Osteocyte (in vitro differentiated cells): ENCODE measurements at regions not wholly inside any gene's neighbourhood (a gene's known extent, or its start where the extent isn't known, plus 50 kb on each side); places are given as distances from the start of the nearest gene placed in this dataset.

Experiments used
- DNase-seq: peaks from one replicate; pipeline ENCODE4 v3.0.0; 2021; ENCODE audit warnings: mixed read lengths; ENCODE audit not compliant: unreplicated experiment; ENCODE audit errors: extremely low spot score
- H3K27ac Mint-ChIP-seq: one replicate; pipeline ENCODE4 v1.8.0; 2021; ENCODE audit warnings: mild to moderate bottlenecking, mixed read lengths; ENCODE audit not compliant: unreplicated experiment
- H3K27me3 Mint-ChIP-seq: one replicate; pipeline ENCODE4 v1.8.0; 2021; ENCODE audit warnings: mixed read lengths; ENCODE audit not compliant: unreplicated experiment
- H3K36me3 Mint-ChIP-seq: one replicate; pipeline ENCODE4 v1.8.0; 2021; ENCODE audit warnings: mixed read lengths; ENCODE audit not compliant: unreplicated experiment
- H3K4me1 Mint-ChIP-seq: one replicate; pipeline ENCODE4 v1.8.0; 2021; ENCODE audit warnings: mixed read lengths; ENCODE audit not compliant: unreplicated experiment
- H3K4me3 Mint-ChIP-seq: one replicate; pipeline ENCODE4 v1.8.0; 2021; ENCODE audit warnings: mild to moderate bottlenecking, moderate library complexity, mixed read lengths; ENCODE audit not compliant: unreplicated experiment
- H3K9me3 Mint-ChIP-seq: one replicate; pipeline ENCODE4 v1.8.0; 2021; ENCODE audit warnings: mixed read lengths; ENCODE audit not compliant: unreplicated experiment
- TF ChIP-seq, protein P1 (sequence below): fragments of 200-600 bp; sonication (generic); IDR thresholded peaks from 2 replicates; pipeline ENCODE4 v1.5.0; 2021; ENCODE audit warnings: antibody characterized with exemption, mild to moderate bottlenecking, moderate library complexity

DNA sequence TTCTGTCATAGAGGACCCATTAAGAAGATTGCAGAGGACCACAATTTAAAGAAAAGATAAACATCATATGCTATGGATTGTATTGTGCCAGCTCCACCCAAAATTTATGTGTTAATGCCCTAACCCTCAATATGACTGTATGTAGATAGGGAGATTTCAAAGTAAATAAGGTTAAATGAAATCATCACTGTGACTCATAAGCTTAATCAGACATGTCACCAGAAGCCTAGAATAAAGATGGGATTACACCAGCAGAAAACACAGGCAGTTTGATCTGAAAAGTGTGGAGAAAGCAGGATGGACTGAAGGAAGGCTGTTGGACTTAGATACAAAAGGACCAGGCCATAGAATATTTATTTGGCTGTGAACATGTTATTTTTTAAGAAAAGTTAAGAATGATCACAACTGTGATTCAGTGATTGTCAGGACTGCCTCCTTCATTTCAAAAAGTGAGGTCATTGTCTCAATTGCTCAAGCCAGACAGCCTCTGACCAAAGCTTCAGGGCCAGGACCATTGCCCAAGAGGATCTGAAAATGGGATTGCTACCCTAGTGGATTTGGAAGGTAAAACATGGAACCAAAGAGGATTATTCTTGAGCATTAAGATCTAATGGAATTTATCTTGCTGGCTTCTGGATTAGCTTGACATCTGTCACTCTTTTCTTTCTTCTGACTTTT is 270.8 kb upstream of the POM121L12 start:
- Mint-ChIP-seq H3K4me3 (no peak overlapping the region), H3K27me3 (no peaks in the 10 kb centered on the region), H3K9me3 (peaks cover 17% of the 10 kb centered on the region), H3K4me1 (no peaks in the 10 kb centered on the region), H3K27ac (no peak overlapping the region), H3K36me3 (no peaks in the 10 kb centered on the region)
- TF ChIP-seq, protein P1, sequence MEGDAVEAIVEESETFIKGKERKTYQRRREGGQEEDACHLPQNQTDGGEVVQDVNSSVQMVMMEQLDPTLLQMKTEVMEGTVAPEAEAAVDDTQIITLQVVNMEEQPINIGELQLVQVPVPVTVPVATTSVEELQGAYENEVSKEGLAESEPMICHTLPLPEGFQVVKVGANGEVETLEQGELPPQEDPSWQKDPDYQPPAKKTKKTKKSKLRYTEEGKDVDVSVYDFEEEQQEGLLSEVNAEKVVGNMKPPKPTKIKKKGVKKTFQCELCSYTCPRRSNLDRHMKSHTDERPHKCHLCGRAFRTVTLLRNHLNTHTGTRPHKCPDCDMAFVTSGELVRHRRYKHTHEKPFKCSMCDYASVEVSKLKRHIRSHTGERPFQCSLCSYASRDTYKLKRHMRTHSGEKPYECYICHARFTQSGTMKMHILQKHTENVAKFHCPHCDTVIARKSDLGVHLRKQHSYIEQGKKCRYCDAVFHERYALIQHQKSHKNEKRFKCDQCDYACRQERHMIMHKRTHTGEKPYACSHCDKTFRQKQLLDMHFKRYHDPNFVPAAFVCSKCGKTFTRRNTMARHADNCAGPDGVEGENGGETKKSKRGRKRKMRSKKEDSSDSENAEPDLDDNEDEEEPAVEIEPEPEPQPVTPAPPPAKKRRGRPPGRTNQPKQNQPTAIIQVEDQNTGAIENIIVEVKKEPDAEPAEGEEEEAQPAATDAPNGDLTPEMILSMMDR, result no peak
- DNase-seq, result no peak

DNA sequence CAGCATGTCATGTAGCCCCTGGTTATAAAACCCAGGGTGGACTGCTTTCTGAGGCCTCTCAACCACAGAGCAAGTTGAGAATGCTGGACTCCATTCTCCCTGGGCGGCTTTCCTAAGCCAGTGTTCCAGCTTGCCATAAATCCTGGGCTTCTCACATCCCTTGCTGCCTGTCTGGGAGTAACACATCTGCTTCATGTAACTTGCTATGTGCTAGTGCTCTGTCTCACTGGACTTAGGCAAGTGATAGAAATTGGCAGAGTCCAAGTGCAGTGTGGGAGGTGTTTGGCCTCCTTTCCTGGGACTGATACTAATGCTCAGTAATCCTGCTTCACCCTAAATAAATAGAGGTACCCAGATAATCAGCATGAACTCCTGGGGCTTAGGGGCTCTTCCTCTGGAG is 277.1 kb upstream of the POM121L12 start:
- H3K9me3 Mint-ChIP-seq, result peaks cover 9% of the 10 kb centered on the region
- H3K27ac Mint-ChIP-seq, result no peak overlapping the region
- H3K4me1 Mint-ChIP-seq, result no peaks in the 10 kb centered on the region
- DNase-seq, result no peak
- no peaks in the 10 kb centered on the region for H3K36me3 Mint-ChIP-seq
- H3K27me3 Mint-ChIP-seq, result no peaks in the 10 kb centered on the region
- TF ChIP-seq, protein P1, result no peak
- H3K4me3 Mint-ChIP-seq, result no peak overlapping the region

DNA sequence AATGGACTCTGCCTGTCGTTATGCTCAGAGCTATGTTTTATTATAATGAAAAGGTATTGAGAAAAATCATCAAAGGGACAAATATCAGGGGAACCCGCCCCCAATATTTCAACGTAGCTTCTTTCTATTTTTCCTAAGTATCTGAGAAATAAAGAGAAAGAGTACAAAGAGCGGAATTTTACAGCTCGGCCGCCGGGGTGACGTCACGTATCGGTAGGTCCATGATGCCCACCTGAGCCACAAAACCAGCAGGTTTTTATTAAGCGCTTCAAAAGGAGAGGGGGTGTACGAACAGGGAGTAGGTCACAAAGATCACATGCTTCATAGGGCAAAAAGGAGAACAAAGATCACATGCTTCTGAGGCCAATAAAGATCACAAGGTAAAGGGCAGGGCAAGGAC is 281.6 kb upstream of the POM121L12 start:
- DNase-seq, result no peak
- TF ChIP-seq, protein P1, result no peak
- no peaks in the 10 kb centered on the region for H3K27me3 Mint-ChIP-seq

DNA sequence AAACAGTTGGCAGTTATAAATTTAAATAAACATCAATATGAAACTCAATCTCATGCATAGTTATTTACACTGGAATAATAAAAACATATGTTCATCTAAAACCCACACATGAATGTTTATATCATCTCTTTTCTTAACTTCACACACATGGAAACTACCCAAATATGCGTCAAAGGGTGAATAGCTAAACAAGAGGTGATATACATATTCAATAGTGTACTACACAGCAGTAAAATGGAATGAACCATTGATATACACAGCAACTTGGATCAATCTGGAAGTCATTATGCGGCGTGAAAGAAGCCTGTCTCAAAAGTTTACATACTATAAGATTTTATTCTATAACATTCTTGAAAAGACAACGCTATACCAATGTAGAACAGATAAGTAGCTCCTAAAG is 282.5 kb upstream of the POM121L12 start:
- no peaks in the 10 kb centered on the region for H3K4me1 Mint-ChIP-seq
- H3K9me3 Mint-ChIP-seq, result peaks cover 4% of the 10 kb centered on the region
- no peak for DNase-seq
- no peaks in the 10 kb centered on the region for H3K27me3 Mint-ChIP-seq
- TF ChIP-seq, protein P1, result no peak
- no peak overlapping the region for H3K27ac Mint-ChIP-seq
- H3K4me3 Mint-ChIP-seq, result no peak overlapping the region
- no peaks in the 10 kb centered on the region for H3K36me3 Mint-ChIP-seq

More for the DNA sequence above, 281.6 kb upstream of the POM121L12 start:
- no peak overlapping the region for H3K27ac Mint-ChIP-seq
- peaks cover 4% of the 10 kb centered on the region for H3K9me3 Mint-ChIP-seq
- no peaks in the 10 kb centered on the region for H3K4me1 Mint-ChIP-seq
- no peaks in the 10 kb centered on the region for H3K36me3 Mint-ChIP-seq
- H3K4me3 Mint-ChIP-seq, result no peak overlapping the region

DNA sequence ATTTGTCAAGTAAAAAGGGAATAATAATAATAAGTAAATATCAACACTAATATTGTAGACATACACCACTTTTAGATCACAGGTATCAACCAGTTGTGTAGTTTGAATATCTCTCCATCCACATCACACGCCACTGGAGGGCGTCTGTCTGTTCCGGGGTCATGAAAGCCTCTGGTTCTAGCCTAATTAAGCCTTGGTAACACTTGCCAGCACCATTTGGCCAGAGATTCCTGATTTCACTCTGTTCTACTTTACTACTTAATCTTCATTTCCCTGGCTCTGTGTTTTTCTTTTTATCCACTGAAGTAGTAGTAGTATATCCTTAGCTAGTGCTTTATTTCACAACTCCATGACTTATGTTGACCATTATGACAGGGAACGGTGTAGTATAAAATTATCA is 285.6 kb upstream of the POM121L12 start:
- H3K27ac Mint-ChIP-seq, result no peak overlapping the region
- no peak for DNase-seq
- no peaks in the 10 kb centered on the region for H3K36me3 Mint-ChIP-seq
- H3K9me3 Mint-ChIP-seq, result peaks cover 9% of the 10 kb centered on the region
- TF ChIP-seq, protein P1, result no peak
- H3K4me1 Mint-ChIP-seq, result no peaks in the 10 kb centered on the region
- no peak overlapping the region for H3K4me3 Mint-ChIP-seq
- no peaks in the 10 kb centered on the region for H3K27me3 Mint-ChIP-seq
